Hepatocyte (in vitro differentiated cells): ENCODE measurements at regions not wholly inside any gene's neighbourhood (a gene's known extent, or its start where the extent isn't known, plus 50 kb on each side); places are given as distances from the start of the nearest gene placed in this dataset.

ENCODE experiments used
- CTCF ChIP-seq: fragments of 200-600 bp; sonication (generic); IDR thresholded peaks from 2 replicates; pipeline ENCODE4 v1.5.1; 2016; ENCODE audit warnings: antibody characterized with exemption, mild to moderate bottlenecking; ENCODE audit not compliant: poor library complexity
- EZH2 ChIP-seq: fragments of 200-600 bp; sonication (generic); IDR thresholded peaks from 2 replicates; pipeline ENCODE4 v1.6.1; 2016; ENCODE audit warnings: antibody characterized with exemption, mild to moderate bottlenecking, borderline replicate concordance
- EZH2phosphoT487 ChIP-seq: fragments of 200-600 bp; sonication (generic); IDR thresholded peaks from one replicate; pipeline ENCODE4 v1.6.1; 2018; ENCODE audit warnings: antibody characterized with exemption, mild to moderate bottlenecking, low read depth, moderate library complexity; ENCODE audit not compliant: unreplicated experiment, severe bottlenecking

DNA sequence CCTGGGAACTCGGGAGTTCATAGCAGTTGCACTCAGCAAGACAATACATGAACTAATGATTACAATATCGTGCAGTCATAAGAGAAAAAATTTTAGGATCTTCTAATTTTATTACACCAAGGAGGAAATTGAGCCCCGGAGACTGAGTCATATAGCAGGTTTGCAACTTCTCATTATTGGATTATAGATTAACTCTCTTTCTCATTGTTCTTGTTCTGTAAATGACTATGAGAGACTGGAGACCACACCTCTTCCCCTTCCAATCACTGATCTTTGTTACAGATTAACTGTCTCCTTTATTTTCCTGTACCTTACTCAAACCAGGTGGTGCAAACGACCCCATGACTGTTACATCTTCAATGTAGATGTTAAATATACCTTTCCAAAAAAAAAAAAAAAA is 435.8 kb upstream of the DDX18 start:
- TF ChIP-seq EZH2 (no peak), CTCF (no peak), EZH2phosphoT487 (no peak)
